OCI-LY7 (cell line): ENCODE measurements at regions not wholly inside any gene's neighbourhood (a gene's known extent, or its start where the extent isn't known, plus 50 kb on each side); places are given as distances from the start of the nearest gene placed in this dataset.

ENCODE experiments used
- EZH2phosphoT487 ChIP-seq: fragments of 200-600 bp; sonication (generic); IDR thresholded peaks from 2 replicates; pipeline ENCODE4 v1.6.1; 2018; ENCODE audit warnings: low read depth, borderline replicate concordance, mild to moderate bottlenecking, mixed run types, antibody characterized with exemption, low read length, moderate library complexity, mixed read lengths
- TF ChIP-seq, protein P1 (sequence below): fragments of 200-600 bp; sonication (generic); conservative IDR thresholded peaks from 2 replicates; pipeline ENCODE4 v1.5.1; 2014; ENCODE audit warnings: mild to moderate bottlenecking, antibody characterized with exemption, low read length, moderate library complexity, mixed read lengths

DNA sequence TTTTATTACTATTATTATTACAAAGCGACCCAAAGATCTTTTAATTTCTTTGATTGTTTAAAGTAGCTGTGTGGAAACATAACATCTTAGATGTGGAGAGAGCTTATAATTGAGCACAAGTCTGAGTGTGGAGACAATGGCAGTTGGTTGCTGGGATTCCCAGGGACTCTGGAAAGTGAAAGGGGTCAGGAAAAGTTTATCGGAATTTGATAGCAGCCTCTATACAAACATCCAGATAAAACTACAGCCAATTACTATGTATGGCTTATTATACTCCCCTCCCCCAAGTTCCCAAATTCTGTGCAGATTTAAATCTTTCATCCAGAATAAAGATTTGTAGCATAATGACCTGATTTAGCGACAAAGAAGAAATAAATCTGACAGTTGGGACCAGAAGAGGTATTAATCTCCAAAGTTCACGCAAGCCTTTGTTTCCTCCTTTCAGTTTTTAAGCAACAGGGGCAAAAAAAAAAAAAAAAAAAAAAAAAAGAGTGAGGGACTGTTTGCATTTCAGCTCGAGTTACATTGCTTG lies 121.4 kb upstream of the MAP3K7 start:
- TF ChIP-seq, protein P1, sequence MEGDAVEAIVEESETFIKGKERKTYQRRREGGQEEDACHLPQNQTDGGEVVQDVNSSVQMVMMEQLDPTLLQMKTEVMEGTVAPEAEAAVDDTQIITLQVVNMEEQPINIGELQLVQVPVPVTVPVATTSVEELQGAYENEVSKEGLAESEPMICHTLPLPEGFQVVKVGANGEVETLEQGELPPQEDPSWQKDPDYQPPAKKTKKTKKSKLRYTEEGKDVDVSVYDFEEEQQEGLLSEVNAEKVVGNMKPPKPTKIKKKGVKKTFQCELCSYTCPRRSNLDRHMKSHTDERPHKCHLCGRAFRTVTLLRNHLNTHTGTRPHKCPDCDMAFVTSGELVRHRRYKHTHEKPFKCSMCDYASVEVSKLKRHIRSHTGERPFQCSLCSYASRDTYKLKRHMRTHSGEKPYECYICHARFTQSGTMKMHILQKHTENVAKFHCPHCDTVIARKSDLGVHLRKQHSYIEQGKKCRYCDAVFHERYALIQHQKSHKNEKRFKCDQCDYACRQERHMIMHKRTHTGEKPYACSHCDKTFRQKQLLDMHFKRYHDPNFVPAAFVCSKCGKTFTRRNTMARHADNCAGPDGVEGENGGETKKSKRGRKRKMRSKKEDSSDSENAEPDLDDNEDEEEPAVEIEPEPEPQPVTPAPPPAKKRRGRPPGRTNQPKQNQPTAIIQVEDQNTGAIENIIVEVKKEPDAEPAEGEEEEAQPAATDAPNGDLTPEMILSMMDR = no peak
- no peak for TF ChIP-seq EZH2phosphoT487
